ENCODE measurements at regions not wholly inside any gene's neighbourhood (a gene's known extent, or its start where the extent isn't known, plus 50 kb on each side); places are given as distances from the start of the nearest gene placed in this dataset.

GRCh38 chr6:21955053-21955595, 341.7 kb downstream of the PRL start:
- Histone ChIP-seq H3K9ac (ENCODE audit: low read depth, low read length) (no peak overlapping the region), H3K79me2 (ENCODE audit: insufficient read depth, low read length) (peaks cover 22% of the 10 kb centered on the region), H3K4me1 (ENCODE audit: insufficient read depth, low read length) (peaks cover 43% of the 10 kb centered on the region), H3K4me3 (ENCODE audit: low read depth in 1 of 2, low read length in 2 of 2) (no peak overlapping the region), H3K9me3 (ENCODE audit: insufficient read depth, low read length, severe bottlenecking) (no peaks in the 10 kb centered on the region), H3K27ac (ENCODE audit: low read length) (peak overlapping the region; percentile 9; the same call in 1 of the 2 replicates), H4K20me1 (ENCODE audit: insufficient read depth, low read length) (no peaks in the 10 kb centered on the region), H3K27me3 (ENCODE audit: insufficient read depth, low read length, poor library complexity) (no peaks in the 10 kb centered on the region), H2AFZ (ENCODE audit: low read depth, low read length) (no peak overlapping the region), H3K4me2 (ENCODE audit: insufficient read depth, low read length) (no peak overlapping the region), H3K36me3 (ENCODE audit: insufficient read depth, low read length) (no peaks in the 10 kb centered on the region)
- TF ChIP-seq, protein P1, sequence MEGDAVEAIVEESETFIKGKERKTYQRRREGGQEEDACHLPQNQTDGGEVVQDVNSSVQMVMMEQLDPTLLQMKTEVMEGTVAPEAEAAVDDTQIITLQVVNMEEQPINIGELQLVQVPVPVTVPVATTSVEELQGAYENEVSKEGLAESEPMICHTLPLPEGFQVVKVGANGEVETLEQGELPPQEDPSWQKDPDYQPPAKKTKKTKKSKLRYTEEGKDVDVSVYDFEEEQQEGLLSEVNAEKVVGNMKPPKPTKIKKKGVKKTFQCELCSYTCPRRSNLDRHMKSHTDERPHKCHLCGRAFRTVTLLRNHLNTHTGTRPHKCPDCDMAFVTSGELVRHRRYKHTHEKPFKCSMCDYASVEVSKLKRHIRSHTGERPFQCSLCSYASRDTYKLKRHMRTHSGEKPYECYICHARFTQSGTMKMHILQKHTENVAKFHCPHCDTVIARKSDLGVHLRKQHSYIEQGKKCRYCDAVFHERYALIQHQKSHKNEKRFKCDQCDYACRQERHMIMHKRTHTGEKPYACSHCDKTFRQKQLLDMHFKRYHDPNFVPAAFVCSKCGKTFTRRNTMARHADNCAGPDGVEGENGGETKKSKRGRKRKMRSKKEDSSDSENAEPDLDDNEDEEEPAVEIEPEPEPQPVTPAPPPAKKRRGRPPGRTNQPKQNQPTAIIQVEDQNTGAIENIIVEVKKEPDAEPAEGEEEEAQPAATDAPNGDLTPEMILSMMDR (IDR thresholded peaks at IDR 0.05; ENCODE audit: borderline replicate concordance, extremely low read depth, low read length, poor library complexity, severe bottlenecking) = no peak
- TF ChIP-seq EZH2 (IDR thresholded peaks at IDR 0.05; ENCODE audit: borderline replicate concordance, low read depth, low read length, severe bottlenecking) = no peak
- ATAC-seq (ENCODE audit: insufficient read depth, low read depth) (no peak), DNase-seq (no peak)

DNA sequence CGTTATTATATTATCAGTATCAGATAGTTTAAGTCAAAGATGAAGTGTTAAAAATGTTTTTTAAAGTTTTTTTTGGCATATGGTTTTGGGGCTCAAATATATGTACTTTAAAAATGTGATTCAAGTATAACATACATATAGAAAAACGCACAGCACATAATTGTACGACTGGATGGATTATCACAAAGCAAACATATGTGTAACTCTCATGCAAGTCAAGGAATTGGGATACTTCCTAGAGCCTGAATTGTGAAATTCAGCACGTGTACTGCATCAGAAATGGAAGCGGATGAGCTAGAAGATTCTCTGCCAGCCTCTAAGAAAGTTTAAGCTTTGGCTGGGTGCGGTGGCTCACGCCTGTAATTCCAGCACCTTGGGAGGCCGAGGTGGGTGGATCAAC, 340.9 kb downstream of the PRL start:
- no peaks in the 10 kb centered on the region for H3K36me3 ChIP-seq (ENCODE audit: insufficient read depth, low read length)
- no peak overlapping the region for H3K4me3 ChIP-seq (ENCODE audit: low read depth in 1 of 2, low read length in 2 of 2)
- no peaks in the 10 kb centered on the region for H3K9me3 ChIP-seq (ENCODE audit: insufficient read depth, low read length, severe bottlenecking)
- TF ChIP-seq EZH2 (IDR thresholded peaks at IDR 0.05; ENCODE audit: borderline replicate concordance, low read depth, low read length, severe bottlenecking) = no peak
- TF ChIP-seq, protein P1 (IDR thresholded peaks at IDR 0.05; ENCODE audit: borderline replicate concordance, extremely low read depth, low read length, poor library complexity, severe bottlenecking) = no peak
- no peak overlapping the region for H3K27ac ChIP-seq (ENCODE audit: low read length)
- H3K27me3 ChIP-seq (ENCODE audit: insufficient read depth, low read length, poor library complexity) = no peaks in the 10 kb centered on the region
- no peak overlapping the region for H3K9ac ChIP-seq (ENCODE audit: low read depth, low read length)
- H4K20me1 ChIP-seq (ENCODE audit: insufficient read depth, low read length) = no peaks in the 10 kb centered on the region
- H3K79me2 ChIP-seq (ENCODE audit: insufficient read depth, low read length) = peaks cover 22% of the 10 kb centered on the region
- no peak overlapping the region for H3K4me2 ChIP-seq (ENCODE audit: insufficient read depth, low read length)
- DNase-seq (no peak), ATAC-seq (ENCODE audit: insufficient read depth, low read depth) (no peak)
- peaks cover 35% of the 10 kb centered on the region for H3K4me1 ChIP-seq (ENCODE audit: insufficient read depth, low read length)
- no peak overlapping the region for H2AFZ ChIP-seq (ENCODE audit: low read depth, low read length)

- no peak overlapping the region for H3K27ac ChIP-seq (ENCODE audit: low read length)
- no peaks in the 10 kb centered on the region for H3K27me3 ChIP-seq (ENCODE audit: insufficient read depth, low read length, poor library complexity)
- H2AFZ ChIP-seq (ENCODE audit: low read depth, low read length) = no peak overlapping the region
- no peaks in the 10 kb centered on the region for H3K9me3 ChIP-seq (ENCODE audit: insufficient read depth, low read length, severe bottlenecking)
- H3K36me3 ChIP-seq (ENCODE audit: insufficient read depth, low read length) = no peaks in the 10 kb centered on the region
- H3K4me1 ChIP-seq (ENCODE audit: insufficient read depth, low read length) = peaks cover 18% of the 10 kb centered on the region
- DNase-seq (no peak), ATAC-seq (ENCODE audit: insufficient read depth, low read depth) (no peak)
- no peak overlapping the region for H3K4me2 ChIP-seq (ENCODE audit: insufficient read depth, low read length)
- no peak overlapping the region for H3K9ac ChIP-seq (ENCODE audit: low read depth, low read length)
- TF ChIP-seq, protein P1 (IDR thresholded peaks at IDR 0.05; ENCODE audit: borderline replicate concordance, extremely low read depth, low read length, poor library complexity, severe bottlenecking) = no peak
- TF ChIP-seq EZH2 (IDR thresholded peaks at IDR 0.05; ENCODE audit: borderline replicate concordance, low read depth, low read length, severe bottlenecking) = no peak
- no peaks in the 10 kb centered on the region for H4K20me1 ChIP-seq (ENCODE audit: insufficient read depth, low read length)
- no peak overlapping the region for H3K4me3 ChIP-seq (ENCODE audit: low read depth in 1 of 2, low read length in 2 of 2)
- peaks cover 4% of the 10 kb centered on the region; the same call in 1 of the 2 replicates for H3K79me2 ChIP-seq (ENCODE audit: insufficient read depth, low read length)
These were observed 338.4 kb downstream of the PRL start for GRCh38 chr6:21958428-21958827.
